ENCODE measurements at regions not wholly inside any gene's neighbourhood (a gene's known extent, or its start where the extent isn't known, plus 50 kb on each side); places are given as distances from the start of the nearest gene placed in this dataset.

DNA sequence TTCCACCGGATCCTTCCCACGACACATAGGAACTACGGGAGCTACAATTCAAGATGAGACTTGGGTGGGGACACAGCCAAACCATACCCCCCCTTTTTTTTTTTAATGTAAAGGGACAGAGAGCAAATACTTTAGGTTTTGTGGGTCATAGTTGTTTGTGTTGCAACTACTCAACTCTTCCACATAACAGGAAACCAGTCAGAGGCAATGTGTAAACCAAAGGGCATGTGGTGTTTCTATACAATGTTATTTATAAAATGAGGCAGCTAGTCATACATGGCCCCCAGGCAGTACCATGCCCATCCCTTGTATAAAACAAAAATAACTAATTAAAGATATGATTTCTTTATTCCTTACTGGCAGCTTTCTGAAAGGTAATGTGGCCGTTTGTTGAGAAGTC, 845.4 kb upstream of the ADAMTS5 start:
- no peak overlapping the region for H3K27ac ChIP-seq (ENCODE audit: low read depth)
- H3K27me3 Mint-ChIP-seq (ENCODE audit: insufficient read depth, low read depth, poor library complexity), result no peaks in the 10 kb centered on the region
- no peak overlapping the region for H3K4me3 Mint-ChIP-seq
- no peaks in the 10 kb centered on the region for H3K4me1 Mint-ChIP-seq
- 0 out of 2 replicates have a peak overlapping the region, but pooled peaks have one; percentile 40 for H2AFZ ChIP-seq
- no peaks in the 10 kb centered on the region for H3K9me3 Mint-ChIP-seq
- no peaks in the 10 kb centered on the region for H3K36me3 Mint-ChIP-seq (ENCODE audit: low read depth)
- H3K27me3 ChIP-seq (ENCODE audit: insufficient read depth), result no peaks in the 10 kb centered on the region
- H3K9me2 ChIP-seq (ENCODE audit: insufficient read depth), result no peaks in the 10 kb centered on the region
- H3K4me2 ChIP-seq, result no peak overlapping the region
- no peaks in the 10 kb centered on the region for H3K36me3 ChIP-seq (ENCODE audit: insufficient read depth)
- H4K20me1 ChIP-seq (replicated peaks; ENCODE audit: insufficient read depth), result no peaks in the 10 kb centered on the region
- ATAC-seq (no peak), DNase-seq (ENCODE audit: low spot score) (no peak)
- no peaks in the 10 kb centered on the region for H3K79me2 ChIP-seq (replicated peaks; ENCODE audit: insufficient read depth)
- TF ChIP-seq, protein P1, sequence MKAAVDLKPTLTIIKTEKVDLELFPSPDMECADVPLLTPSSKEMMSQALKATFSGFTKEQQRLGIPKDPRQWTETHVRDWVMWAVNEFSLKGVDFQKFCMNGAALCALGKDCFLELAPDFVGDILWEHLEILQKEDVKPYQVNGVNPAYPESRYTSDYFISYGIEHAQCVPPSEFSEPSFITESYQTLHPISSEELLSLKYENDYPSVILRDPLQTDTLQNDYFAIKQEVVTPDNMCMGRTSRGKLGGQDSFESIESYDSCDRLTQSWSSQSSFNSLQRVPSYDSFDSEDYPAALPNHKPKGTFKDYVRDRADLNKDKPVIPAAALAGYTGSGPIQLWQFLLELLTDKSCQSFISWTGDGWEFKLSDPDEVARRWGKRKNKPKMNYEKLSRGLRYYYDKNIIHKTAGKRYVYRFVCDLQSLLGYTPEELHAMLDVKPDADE (IDR thresholded peaks at IDR 0.05), result no peak
- no peak for TF ChIP-seq CREB1 (CRISPR knock-in tag; IDR thresholded peaks at IDR 0.05; ENCODE audit: low read depth)
- H3F3A ChIP-seq (replicated peaks; ENCODE audit: low read depth), result no peaks in the 10 kb centered on the region
- H3K27ac Mint-ChIP-seq, result no peak overlapping the region
- H3K4me3 ChIP-seq, result no peak overlapping the region
- H3K4me1 ChIP-seq (ENCODE audit: insufficient read depth), result peaks cover 3% of the 10 kb centered on the region; the same call in 1 of the 2 replicates

DNA sequence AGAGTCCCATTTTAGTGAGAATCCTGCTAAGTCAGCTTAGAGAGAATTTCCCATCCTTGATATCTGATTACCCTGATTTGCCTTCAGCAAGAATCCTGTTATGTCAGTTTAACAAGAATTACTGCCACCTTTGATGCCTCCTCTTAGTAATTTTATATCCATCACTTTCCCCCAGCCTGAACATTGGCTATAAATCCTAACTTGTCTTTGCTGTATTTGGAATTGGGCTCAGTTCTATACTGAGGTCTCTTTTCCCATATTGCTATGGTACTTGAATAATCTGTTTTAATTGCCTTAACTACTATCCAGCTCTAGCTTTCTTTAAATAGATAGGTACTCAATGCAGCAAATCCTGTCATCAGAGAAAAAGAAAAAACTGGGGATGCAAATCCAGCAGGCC, 842.0 kb upstream of the ADAMTS5 start:
- H3K27ac ChIP-seq (ENCODE audit: low read depth), result no peak overlapping the region
- TF ChIP-seq, protein P2, sequence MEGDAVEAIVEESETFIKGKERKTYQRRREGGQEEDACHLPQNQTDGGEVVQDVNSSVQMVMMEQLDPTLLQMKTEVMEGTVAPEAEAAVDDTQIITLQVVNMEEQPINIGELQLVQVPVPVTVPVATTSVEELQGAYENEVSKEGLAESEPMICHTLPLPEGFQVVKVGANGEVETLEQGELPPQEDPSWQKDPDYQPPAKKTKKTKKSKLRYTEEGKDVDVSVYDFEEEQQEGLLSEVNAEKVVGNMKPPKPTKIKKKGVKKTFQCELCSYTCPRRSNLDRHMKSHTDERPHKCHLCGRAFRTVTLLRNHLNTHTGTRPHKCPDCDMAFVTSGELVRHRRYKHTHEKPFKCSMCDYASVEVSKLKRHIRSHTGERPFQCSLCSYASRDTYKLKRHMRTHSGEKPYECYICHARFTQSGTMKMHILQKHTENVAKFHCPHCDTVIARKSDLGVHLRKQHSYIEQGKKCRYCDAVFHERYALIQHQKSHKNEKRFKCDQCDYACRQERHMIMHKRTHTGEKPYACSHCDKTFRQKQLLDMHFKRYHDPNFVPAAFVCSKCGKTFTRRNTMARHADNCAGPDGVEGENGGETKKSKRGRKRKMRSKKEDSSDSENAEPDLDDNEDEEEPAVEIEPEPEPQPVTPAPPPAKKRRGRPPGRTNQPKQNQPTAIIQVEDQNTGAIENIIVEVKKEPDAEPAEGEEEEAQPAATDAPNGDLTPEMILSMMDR (conservative IDR thresholded peaks at IDR 0.05; ENCODE audit: low read depth in 2 of 2), result no peak
- TF ChIP-seq ZNF331 (CRISPR knock-in tag; IDR thresholded peaks at IDR 0.05; ENCODE audit: low read depth), result no peak
- TF ChIP-seq, protein P3, sequence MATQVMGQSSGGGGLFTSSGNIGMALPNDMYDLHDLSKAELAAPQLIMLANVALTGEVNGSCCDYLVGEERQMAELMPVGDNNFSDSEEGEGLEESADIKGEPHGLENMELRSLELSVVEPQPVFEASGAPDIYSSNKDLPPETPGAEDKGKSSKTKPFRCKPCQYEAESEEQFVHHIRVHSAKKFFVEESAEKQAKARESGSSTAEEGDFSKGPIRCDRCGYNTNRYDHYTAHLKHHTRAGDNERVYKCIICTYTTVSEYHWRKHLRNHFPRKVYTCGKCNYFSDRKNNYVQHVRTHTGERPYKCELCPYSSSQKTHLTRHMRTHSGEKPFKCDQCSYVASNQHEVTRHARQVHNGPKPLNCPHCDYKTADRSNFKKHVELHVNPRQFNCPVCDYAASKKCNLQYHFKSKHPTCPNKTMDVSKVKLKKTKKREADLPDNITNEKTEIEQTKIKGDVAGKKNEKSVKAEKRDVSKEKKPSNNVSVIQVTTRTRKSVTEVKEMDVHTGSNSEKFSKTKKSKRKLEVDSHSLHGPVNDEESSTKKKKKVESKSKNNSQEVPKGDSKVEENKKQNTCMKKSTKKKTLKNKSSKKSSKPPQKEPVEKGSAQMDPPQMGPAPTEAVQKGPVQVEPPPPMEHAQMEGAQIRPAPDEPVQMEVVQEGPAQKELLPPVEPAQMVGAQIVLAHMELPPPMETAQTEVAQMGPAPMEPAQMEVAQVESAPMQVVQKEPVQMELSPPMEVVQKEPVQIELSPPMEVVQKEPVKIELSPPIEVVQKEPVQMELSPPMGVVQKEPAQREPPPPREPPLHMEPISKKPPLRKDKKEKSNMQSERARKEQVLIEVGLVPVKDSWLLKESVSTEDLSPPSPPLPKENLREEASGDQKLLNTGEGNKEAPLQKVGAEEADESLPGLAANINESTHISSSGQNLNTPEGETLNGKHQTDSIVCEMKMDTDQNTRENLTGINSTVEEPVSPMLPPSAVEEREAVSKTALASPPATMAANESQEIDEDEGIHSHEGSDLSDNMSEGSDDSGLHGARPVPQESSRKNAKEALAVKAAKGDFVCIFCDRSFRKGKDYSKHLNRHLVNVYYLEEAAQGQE (IDR thresholded peaks at IDR 0.05; ENCODE audit: unreplicated experiment), result no peak
- no peaks in the 10 kb centered on the region for H3K27me3 Mint-ChIP-seq (ENCODE audit: insufficient read depth, low read depth, poor library complexity)
- H3K27me3 ChIP-seq (ENCODE audit: insufficient read depth), result no peaks in the 10 kb centered on the region
- DNase-seq (ENCODE audit: low spot score) (no peak), ATAC-seq (no peak)
- no peaks in the 10 kb centered on the region for H3K36me3 ChIP-seq (ENCODE audit: insufficient read depth)
- no peak overlapping the region for H3K4me3 ChIP-seq
- no peak overlapping the region for H3K4me3 Mint-ChIP-seq
- no peaks in the 10 kb centered on the region for H3K9me2 ChIP-seq (ENCODE audit: insufficient read depth)
- H3K4me2 ChIP-seq, result no peak overlapping the region
- no peaks in the 10 kb centered on the region for H3K36me3 Mint-ChIP-seq (ENCODE audit: low read depth)
- H3K27ac Mint-ChIP-seq, result no peak overlapping the region
- H3K9me3 Mint-ChIP-seq, result no peaks in the 10 kb centered on the region
- H4K20me1 ChIP-seq (replicated peaks; ENCODE audit: insufficient read depth), result no peaks in the 10 kb centered on the region
- H3K79me2 ChIP-seq (replicated peaks; ENCODE audit: insufficient read depth), result no peaks in the 10 kb centered on the region
- no peaks in the 10 kb centered on the region for H3K4me1 Mint-ChIP-seq
- 0 out of 2 replicates have a peak overlapping the region, but pooled peaks have one; percentile 60 for H2AFZ ChIP-seq
- no peaks in the 10 kb centered on the region for H3F3A ChIP-seq (replicated peaks; ENCODE audit: low read depth)
- H3K4me1 ChIP-seq (ENCODE audit: insufficient read depth), result peaks cover 3% of the 10 kb centered on the region; the same call in 1 of the 2 replicates

All from GM23338 (cell line).